PFSK-1 (cell line): ENCODE measurements at regions not wholly inside any gene's neighbourhood (a gene's known extent, or its start where the extent isn't known, plus 50 kb on each side); places are given as distances from the start of the nearest gene placed in this dataset.
A peak's percentile ranks its signal among the peaks of the same experiment; 100 is the strongest.

ENCODE experiments used
- FOXP2 ChIP-seq: optimal IDR thresholded peaks from 2 replicates; pipeline ENCODE3; 2011; ENCODE audit warnings: borderline replicate concordance, control low read depth, inconsistent platforms; ENCODE audit not compliant: insufficient read depth; ENCODE audit errors: extremely low read length, extremely low read depth
- POLR2AphosphoS5 ChIP-seq: IDR thresholded peaks from 2 replicates; pipeline ENCODE4 v1.6.1; 2012; ENCODE audit warnings: low read depth, mild to moderate bottlenecking, control low read depth, low read length, moderate library complexity
- SIN3A ChIP-seq: IDR thresholded peaks from 2 replicates; pipeline ENCODE4 v1.6.1; 2012; ENCODE audit warnings: mild to moderate bottlenecking, low read length, moderate library complexity, borderline replicate concordance; ENCODE audit not compliant: insufficient read depth
- TAF1 ChIP-seq: IDR thresholded peaks from 2 replicates; pipeline ENCODE4 v1.6.1; 2012; ENCODE audit warnings: low read length, control low read depth, borderline replicate concordance; ENCODE audit not compliant: insufficient read depth
- TF ChIP-seq, protein P1 (sequence below), 2 experiments: IDR thresholded peaks; 2 replicates each; pipeline versions ENCODE4 v1.6.1 to v1.8.0; 2011 to 2012; ENCODE audit warnings: low read depth in 2 of 2, low read length in 2 of 2, control low read depth in 1 of 2, inconsistent platforms in 1 of 2, mild to moderate bottlenecking in 1 of 2, moderate library complexity in 1 of 2; ENCODE audit not compliant: insufficient read depth in 1 of 2

DNA sequence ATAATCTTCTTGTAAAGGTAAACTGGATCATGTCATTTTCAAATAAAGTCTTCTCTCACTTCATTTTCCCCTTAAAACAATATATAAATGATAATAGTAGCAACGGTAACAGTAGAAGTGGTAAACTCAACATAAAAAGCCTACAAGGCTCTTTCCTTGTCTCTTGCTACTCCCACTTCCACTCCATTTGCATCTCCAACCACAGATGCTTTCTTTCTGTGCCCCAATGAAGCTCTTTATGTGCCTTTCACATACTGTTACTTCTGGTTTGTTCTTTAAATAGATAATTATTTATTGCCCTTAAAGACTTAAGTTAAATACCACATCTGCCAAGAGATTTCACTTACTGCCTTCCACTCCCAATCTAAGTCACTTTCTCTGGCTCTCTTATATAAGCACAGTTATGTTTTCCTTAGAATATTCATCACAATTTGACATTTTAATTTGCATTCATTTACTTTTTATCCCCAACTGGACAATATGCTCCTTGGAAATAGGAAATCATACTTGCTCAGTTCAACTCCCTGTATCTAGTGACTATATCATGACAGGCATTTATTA is 149.9 kb downstream of the CRPPA start:
- TF ChIP-seq, protein P1, sequence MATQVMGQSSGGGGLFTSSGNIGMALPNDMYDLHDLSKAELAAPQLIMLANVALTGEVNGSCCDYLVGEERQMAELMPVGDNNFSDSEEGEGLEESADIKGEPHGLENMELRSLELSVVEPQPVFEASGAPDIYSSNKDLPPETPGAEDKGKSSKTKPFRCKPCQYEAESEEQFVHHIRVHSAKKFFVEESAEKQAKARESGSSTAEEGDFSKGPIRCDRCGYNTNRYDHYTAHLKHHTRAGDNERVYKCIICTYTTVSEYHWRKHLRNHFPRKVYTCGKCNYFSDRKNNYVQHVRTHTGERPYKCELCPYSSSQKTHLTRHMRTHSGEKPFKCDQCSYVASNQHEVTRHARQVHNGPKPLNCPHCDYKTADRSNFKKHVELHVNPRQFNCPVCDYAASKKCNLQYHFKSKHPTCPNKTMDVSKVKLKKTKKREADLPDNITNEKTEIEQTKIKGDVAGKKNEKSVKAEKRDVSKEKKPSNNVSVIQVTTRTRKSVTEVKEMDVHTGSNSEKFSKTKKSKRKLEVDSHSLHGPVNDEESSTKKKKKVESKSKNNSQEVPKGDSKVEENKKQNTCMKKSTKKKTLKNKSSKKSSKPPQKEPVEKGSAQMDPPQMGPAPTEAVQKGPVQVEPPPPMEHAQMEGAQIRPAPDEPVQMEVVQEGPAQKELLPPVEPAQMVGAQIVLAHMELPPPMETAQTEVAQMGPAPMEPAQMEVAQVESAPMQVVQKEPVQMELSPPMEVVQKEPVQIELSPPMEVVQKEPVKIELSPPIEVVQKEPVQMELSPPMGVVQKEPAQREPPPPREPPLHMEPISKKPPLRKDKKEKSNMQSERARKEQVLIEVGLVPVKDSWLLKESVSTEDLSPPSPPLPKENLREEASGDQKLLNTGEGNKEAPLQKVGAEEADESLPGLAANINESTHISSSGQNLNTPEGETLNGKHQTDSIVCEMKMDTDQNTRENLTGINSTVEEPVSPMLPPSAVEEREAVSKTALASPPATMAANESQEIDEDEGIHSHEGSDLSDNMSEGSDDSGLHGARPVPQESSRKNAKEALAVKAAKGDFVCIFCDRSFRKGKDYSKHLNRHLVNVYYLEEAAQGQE (IDR thresholded peaks at IDR 0.05; ENCODE audit: insufficient read depth in 1 of 2, low read depth in 2 of 2, low read length in 2 of 2) = no peak
- TF ChIP-seq SIN3A = no peak
- no peak for TF ChIP-seq FOXP2
- TF ChIP-seq POLR2AphosphoS5 = no peak
- TF ChIP-seq TAF1 = no peak

DNA sequence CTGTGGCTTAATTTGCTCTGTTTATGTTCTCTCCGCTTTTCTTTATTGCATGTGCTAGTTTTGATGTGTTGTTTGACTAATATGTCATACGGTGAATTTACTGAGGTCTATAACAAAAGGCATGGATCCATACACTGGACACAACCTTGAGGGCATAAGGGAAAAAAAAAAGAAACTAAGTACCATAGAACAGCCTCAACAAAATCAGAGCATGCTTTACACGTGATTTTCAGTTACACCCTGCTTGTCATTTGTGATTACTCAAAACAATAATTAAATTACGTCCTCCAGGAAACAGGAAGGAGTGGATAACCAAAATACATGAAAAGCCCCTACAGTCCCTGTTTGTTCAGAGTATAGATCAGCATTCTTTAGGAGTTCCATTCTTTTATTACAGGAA is 150.5 kb downstream of the CRPPA start:
- TF ChIP-seq SIN3A (peak; percentile 46; the same call in 1 of the 2 replicates), FOXP2 (no peak), POLR2AphosphoS5 (no peak), TAF1 (no peak)
- TF ChIP-seq, protein P1 (IDR thresholded peaks at IDR 0.05; ENCODE audit: insufficient read depth in 1 of 2, low read depth in 2 of 2, low read length in 2 of 2) = no peak

DNA sequence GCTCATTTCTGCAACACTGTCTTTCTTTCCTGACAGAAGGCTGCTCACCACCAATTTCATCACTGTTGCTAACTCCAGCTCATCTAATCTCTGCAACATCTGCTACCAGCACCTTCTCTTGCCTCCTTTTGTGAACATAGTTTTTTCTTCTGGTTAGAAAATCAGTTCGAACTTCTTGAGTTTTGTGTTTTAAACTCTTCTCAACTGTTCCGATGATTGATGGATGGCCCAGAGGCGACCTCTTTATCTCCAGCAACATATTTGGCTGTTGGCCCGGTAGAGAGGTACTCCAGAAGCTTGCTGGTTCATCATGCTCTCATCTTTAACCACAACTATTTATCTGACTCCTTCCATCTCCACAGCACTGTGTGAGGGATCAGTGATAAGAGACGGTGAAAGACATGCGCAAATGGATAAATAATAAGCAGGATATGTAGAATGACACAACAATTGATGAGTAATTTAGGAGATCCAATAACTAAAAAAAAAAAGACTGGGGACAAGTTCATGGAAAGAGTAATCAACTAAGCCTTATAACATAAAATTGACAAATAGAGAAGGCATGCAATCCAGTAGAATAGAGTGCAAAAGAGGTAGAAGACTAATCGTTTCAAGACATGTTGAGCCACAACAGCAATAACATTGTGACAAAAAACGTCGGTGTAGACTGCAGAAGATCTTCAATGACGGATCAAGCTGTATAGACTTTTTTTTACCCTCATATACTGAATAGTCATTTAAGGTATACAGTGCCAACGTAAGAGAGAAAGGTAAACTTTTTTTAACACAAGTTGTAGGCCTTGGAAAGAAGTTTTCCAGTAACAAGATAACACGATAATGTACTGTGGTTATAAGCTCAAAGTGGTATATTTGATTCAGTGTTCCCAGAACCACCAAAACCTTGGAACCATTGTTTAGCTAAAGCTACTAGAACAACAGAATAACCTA is 152.2 kb downstream of the CRPPA start:
- TF ChIP-seq SIN3A (no peak), TAF1 (no peak), POLR2AphosphoS5 (no peak), FOXP2 (no peak)
- TF ChIP-seq, protein P1 (IDR thresholded peaks at IDR 0.05; ENCODE audit: insufficient read depth in 1 of 2, low read depth in 2 of 2, low read length in 2 of 2) = no peak

DNA sequence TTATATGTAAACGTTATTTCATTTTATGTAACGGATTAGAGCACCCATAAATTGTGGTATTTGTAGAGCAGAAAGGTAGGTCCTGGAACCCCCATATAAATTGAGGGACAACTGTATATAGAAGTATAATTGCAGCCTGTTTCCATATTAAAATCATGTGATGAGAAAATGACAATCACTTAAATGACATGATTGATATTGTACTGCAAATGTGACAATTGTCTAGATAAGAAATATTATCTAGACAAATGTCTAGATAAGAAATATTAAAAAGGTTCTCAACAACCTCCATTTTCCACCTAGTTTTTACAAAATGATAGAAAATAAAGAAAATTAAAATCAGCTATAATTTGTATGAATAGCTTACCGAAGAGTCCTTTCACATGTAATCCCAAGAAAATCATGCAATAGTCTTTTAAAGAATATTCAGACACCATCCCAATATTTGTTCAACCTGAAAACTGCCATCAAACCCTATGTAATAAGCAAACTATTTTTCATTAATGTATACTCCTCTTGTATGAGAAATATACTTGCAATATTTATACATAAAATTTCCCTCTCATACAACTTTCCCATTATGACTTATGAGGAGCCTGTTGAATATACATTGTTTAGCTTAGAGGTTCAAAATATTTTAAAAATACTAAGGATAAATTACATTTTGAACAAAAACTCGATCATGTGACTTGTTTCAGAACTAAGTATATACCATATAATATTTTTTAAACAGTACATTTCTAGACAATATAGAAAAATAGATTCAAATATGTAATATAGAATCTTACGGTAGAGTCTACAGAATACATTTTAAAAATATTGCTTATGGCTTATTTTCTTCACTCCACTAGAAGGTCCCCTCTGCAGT is 153.2 kb downstream of the CRPPA start:
- TF ChIP-seq SIN3A (no peak), POLR2AphosphoS5 (no peak)
- TF ChIP-seq, protein P1 (IDR thresholded peaks at IDR 0.05; ENCODE audit: insufficient read depth in 1 of 2, low read depth in 2 of 2, low read length in 2 of 2) = no peak
